ENCODE measurements at regions not wholly inside any gene's neighbourhood (a gene's known extent, or its start where the extent isn't known, plus 50 kb on each side); places are given as distances from the start of the nearest gene placed in this dataset.

DNA sequence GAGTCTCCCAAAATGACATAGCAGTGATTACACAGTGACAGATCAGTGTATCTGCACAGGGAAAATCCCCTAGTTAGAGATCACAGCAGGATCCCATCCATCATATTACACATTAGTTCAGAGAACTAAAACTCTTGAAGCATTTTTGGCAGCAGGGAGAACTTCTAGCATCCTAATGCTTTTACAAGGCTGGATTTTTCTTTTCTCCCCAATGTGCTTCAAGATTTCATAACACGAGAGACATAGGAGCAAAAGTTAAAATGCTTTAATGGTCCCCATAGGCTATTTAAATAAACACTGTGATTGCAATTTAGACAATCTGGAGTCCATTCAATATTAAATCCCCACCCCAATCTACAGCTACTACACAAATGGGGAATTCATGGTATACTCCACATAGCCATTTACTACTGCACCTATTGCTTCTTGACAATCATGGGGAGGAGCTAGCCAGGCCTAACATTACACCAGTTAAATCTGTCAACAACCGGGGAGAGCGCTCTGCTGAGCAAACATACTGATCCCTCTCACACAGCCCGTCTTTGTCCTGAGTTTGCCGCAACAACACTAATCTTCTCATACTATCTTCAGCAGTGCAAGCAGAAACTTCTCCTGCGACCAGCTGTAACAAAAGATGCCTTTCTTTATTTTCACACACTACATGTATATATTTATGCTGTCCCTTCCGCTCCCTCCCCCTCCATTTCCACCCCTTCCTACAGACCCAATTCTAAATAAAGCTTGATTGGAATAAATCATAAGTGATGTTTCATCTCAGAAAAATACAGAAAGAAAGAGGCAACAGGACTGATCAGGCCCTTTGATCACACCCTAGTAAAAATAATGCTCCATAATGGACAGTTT is 120.3 kb upstream of the SOX5 start (continued):
- TF ChIP-seq NFAT5 (CRISPR knock-in tag; IDR thresholded peaks at IDR 0.05), result no peak
- TF ChIP-seq ZNF333 (CRISPR knock-in tag; IDR thresholded peaks at IDR 0.05; ENCODE audit: borderline replicate concordance), result no peak
- TF ChIP-seq HES4 (CRISPR knock-in tag; IDR thresholded peaks at IDR 0.05; ENCODE audit: borderline replicate concordance), result no peak
- TF ChIP-seq GATA4 (IDR thresholded peaks at IDR 0.05; ENCODE audit: borderline replicate concordance, low read depth), result peak; percentile 88; the same call in 1 of the 2 replicates
- peak; percentile 46; the same call in 1 of the 2 replicates for TF ChIP-seq ZNF263 (CRISPR knock-in tag; IDR thresholded peaks at IDR 0.05)
- TF ChIP-seq ZNF576 (CRISPR knock-in tag; IDR thresholded peaks at IDR 0.05), result no peak
- TF ChIP-seq ZNF143 (CRISPR knock-in tag; IDR thresholded peaks at IDR 0.05), result no peak
- TF ChIP-seq ARNT2 (CRISPR knock-in tag; IDR thresholded peaks at IDR 0.05; ENCODE audit: low read depth), result no peak
- no peak for TF ChIP-seq ARHGAP35 (CRISPR knock-in tag; IDR thresholded peaks at IDR 0.05; ENCODE audit: borderline replicate concordance)
- TF ChIP-seq ZNF768 (CRISPR knock-in tag; IDR thresholded peaks at IDR 0.05), result no peak
- TF ChIP-seq SP2 (CRISPR knock-in tag; IDR thresholded peaks at IDR 0.05), result no peak
- no peak for TF ChIP-seq MED8 (CRISPR knock-in tag; IDR thresholded peaks at IDR 0.05; ENCODE audit: insufficient replicate concordance)
- no peak for TF ChIP-seq SRSF1 (optimal IDR thresholded peaks at IDR 0.05; ENCODE audit: low read depth, low read length)
- TF ChIP-seq EP300 (IDR thresholded peaks at IDR 0.05; ENCODE audit: low read depth in 2 of 2, low read length in 2 of 2), result peak; percentile 34 to 96; a peak in 2 of 4 replicates
- peak; percentile 91 for TF ChIP-seq EP300 (CRISPR knock-in tag; IDR thresholded peaks at IDR 0.05; ENCODE audit: borderline replicate concordance)
- TF ChIP-seq HOXA7 (CRISPR knock-in tag; IDR thresholded peaks at IDR 0.05), result no peak
- peak; percentile 54 for TF ChIP-seq GATAD1 (CRISPR knock-in tag; IDR thresholded peaks at IDR 0.05)
- no peak for TF ChIP-seq ZNF891 (CRISPR knock-in tag; IDR thresholded peaks at IDR 0.05)
- TF ChIP-seq, protein P1, sequence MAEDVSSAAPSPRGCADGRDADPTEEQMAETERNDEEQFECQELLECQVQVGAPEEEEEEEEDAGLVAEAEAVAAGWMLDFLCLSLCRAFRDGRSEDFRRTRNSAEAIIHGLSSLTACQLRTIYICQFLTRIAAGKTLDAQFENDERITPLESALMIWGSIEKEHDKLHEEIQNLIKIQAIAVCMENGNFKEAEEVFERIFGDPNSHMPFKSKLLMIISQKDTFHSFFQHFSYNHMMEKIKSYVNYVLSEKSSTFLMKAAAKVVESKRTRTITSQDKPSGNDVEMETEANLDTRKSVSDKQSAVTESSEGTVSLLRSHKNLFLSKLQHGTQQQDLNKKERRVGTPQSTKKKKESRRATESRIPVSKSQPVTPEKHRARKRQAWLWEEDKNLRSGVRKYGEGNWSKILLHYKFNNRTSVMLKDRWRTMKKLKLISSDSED (CRISPR knock-in tag; IDR thresholded peaks at IDR 0.05), result no peak
- TF ChIP-seq ZNF552 (CRISPR knock-in tag; IDR thresholded peaks at IDR 0.05; ENCODE audit: borderline replicate concordance), result no peak
- TF ChIP-seq ZSCAN30 (CRISPR knock-in tag; IDR thresholded peaks at IDR 0.05), result no peak
- no peak for TF ChIP-seq SYNCRIP (IDR thresholded peaks at IDR 0.05; ENCODE audit: insufficient read depth, low read depth, low read length)
- TF ChIP-seq ZBTB8A (CRISPR knock-in tag; IDR thresholded peaks at IDR 0.05; ENCODE audit: borderline replicate concordance, low read depth), result no peak

All from HepG2 (cell line).